ENCODE measurements at regions not wholly inside any gene's neighbourhood (a gene's known extent, or its start where the extent isn't known, plus 50 kb on each side); places are given as distances from the start of the nearest gene placed in this dataset.
A peak's percentile ranks its signal among the peaks of the same experiment; 100 is the strongest.

GRCh38 chr10:116792817-116793216 is 50.5 kb upstream of the HSPA12A start:
- DNase-seq (ENCODE audit: low read depth) (no peak), FAIRE-seq (no peak)
- no peak for TF ChIP-seq CTCF (IDR thresholded peaks at IDR 0.05; ENCODE audit: insufficient read depth, low read length, severe bottlenecking)
- no peaks in the 10 kb centered on the region for H3K27me3 ChIP-seq (ENCODE audit: control insufficient read depth, insufficient read depth, low read length)
- H3K36me3 ChIP-seq (ENCODE audit: control insufficient read depth, insufficient read depth, low read length) = no peaks in the 10 kb centered on the region
- H3K4me3 ChIP-seq (ENCODE audit: low read depth, low read length) = no peak overlapping the region

- Histone ChIP-seq H3K36me3 (ENCODE audit: control insufficient read depth, insufficient read depth, low read length) (no peaks in the 10 kb centered on the region), H3K27me3 (ENCODE audit: control insufficient read depth, insufficient read depth, low read length) (peaks cover 1% of the 10 kb centered on the region), H3K4me3 (ENCODE audit: low read depth, low read length) (no peak overlapping the region)
- TF ChIP-seq CTCF (IDR thresholded peaks at IDR 0.05; ENCODE audit: insufficient read depth, low read length, severe bottlenecking) = no peak
- FAIRE-seq (no peak), DNase-seq (ENCODE audit: low read depth) (no peak)
Measured at GRCh38 chr10:116796469-116796868, 52.8 kb upstream of the ENO4 start.

- no peak for FAIRE-seq
- Histone ChIP-seq H3K36me3 (ENCODE audit: control insufficient read depth, insufficient read depth, low read length) (no peaks in the 10 kb centered on the region), H3K4me3 (ENCODE audit: low read depth, low read length) (no peak overlapping the region), H3K27me3 (ENCODE audit: control insufficient read depth, insufficient read depth, low read length) (peaks cover 1% of the 10 kb centered on the region)
- TF ChIP-seq CTCF (IDR thresholded peaks at IDR 0.05; ENCODE audit: insufficient read depth, low read length, severe bottlenecking) = peak; percentile 92
- DNase-seq (ENCODE audit: low read depth) = peak; percentile 48
Measured at GRCh38 chr10:116796910-116797513, 52.3 kb upstream of the ENO4 start.

- DNase-seq (ENCODE audit: low read depth) (no peak), FAIRE-seq (peak; percentile 85)
- no peak overlapping the region for H3K4me3 ChIP-seq (ENCODE audit: low read depth, low read length)
- no peaks in the 10 kb centered on the region for H3K36me3 ChIP-seq (ENCODE audit: control insufficient read depth, insufficient read depth, low read length)
- peaks cover 1% of the 10 kb centered on the region for H3K27me3 ChIP-seq (ENCODE audit: control insufficient read depth, insufficient read depth, low read length)
- TF ChIP-seq CTCF (IDR thresholded peaks at IDR 0.05; ENCODE audit: insufficient read depth, low read length, severe bottlenecking) = no peak
Measured at GRCh38 chr10:116798859-116799258, 50.4 kb upstream of the ENO4 start.

Measured in bronchial epithelial cell (primary cell).